ENCODE measurements at regions not wholly inside any gene's neighbourhood (a gene's known extent, or its start where the extent isn't known, plus 50 kb on each side); places are given as distances from the start of the nearest gene placed in this dataset.

- no peak for DNase-seq
- Histone ChIP-seq H3K79me2 (ENCODE audit: insufficient read depth) (no peaks in the 10 kb centered on the region), H2AFZ (ENCODE audit: low read depth) (no peak overlapping the region), H3K27me3 (ENCODE audit: insufficient read depth) (no peaks in the 10 kb centered on the region), H3K27ac (ENCODE audit: low read depth in 2 of 2, low read length in 1 of 2) (no peak overlapping the region), H3K9me3 (no peaks in the 10 kb centered on the region), H3K4me2 (no peak overlapping the region), H3K4me3 (ENCODE audit: low read depth in 2 of 2, low read length in 1 of 2) (no peak overlapping the region), H3K9me2 (no peaks in the 10 kb centered on the region), H3K9ac (no peak overlapping the region), H3F3A (replicated peaks; ENCODE audit: insufficient read depth) (no peaks in the 10 kb centered on the region), H3K4me1 (ENCODE audit: control insufficient read depth in 1 of 2, insufficient read depth in 2 of 2, low read depth in 1 of 2, low read length in 1 of 2) (no peaks in the 10 kb centered on the region; a peak in 1 of 4 replicates), H4K20me1 (ENCODE audit: insufficient read depth) (no peaks in the 10 kb centered on the region), H3K36me3 (replicated peaks in 1 of 2; ENCODE audit: control insufficient read depth in 1 of 2, insufficient read depth in 2 of 2, low read length in 1 of 2) (no peaks in the 10 kb centered on the region)
- 36% methylated on average over 1 of the region's 1 CpG for WGBS (ENCODE audit: low lambda C conversion rate)
- no peak for TF ChIP-seq FOSL2 (IDR thresholded peaks at IDR 0.05; ENCODE audit: borderline replicate concordance, low read depth)
- TF ChIP-seq USF2 (IDR thresholded peaks at IDR 0.05; ENCODE audit: borderline replicate concordance, low read depth, low read length): no peak
- TF ChIP-seq REST (IDR thresholded peaks at IDR 0.05; ENCODE audit: low read depth, low read length): no peak
- no peak for TF ChIP-seq YY1 (IDR thresholded peaks at IDR 0.05; ENCODE audit: low read depth)
- TF ChIP-seq RAD21 (IDR thresholded peaks at IDR 0.05; ENCODE audit: low read length): no peak
- no peak for TF ChIP-seq EP300 (IDR thresholded peaks at IDR 0.05; ENCODE audit: borderline replicate concordance in 1 of 2, low read depth in 1 of 2, low read length in 1 of 2)
- TF ChIP-seq TCF12 (IDR thresholded peaks at IDR 0.05): no peak
- TF ChIP-seq ELF1 (IDR thresholded peaks at IDR 0.05): no peak
- TF ChIP-seq MXI1 (IDR thresholded peaks at IDR 0.05; ENCODE audit: low read depth, low read length): no peak
- POLR2A ChIA-PET: no interaction called here
- CTCF ChIA-PET: no interaction called here
Observed at GRCh38 chr9:26463837-26464236, 428.8 kb downstream of the CAAP1 start.

GRCh38 chr9:26462751-26463150, 429.9 kb downstream of the CAAP1 start:
- Histone ChIP-seq H3K9ac (no peak overlapping the region), H3K27ac (ENCODE audit: low read depth in 2 of 2, low read length in 1 of 2) (no peak overlapping the region), H3K4me2 (no peak overlapping the region), H3K9me3 (no peaks in the 10 kb centered on the region), H3K27me3 (ENCODE audit: insufficient read depth) (no peaks in the 10 kb centered on the region), H3K4me3 (ENCODE audit: low read depth in 2 of 2, low read length in 1 of 2) (no peak overlapping the region), H4K20me1 (ENCODE audit: insufficient read depth) (no peaks in the 10 kb centered on the region), H3K4me1 (ENCODE audit: control insufficient read depth in 1 of 2, insufficient read depth in 2 of 2, low read depth in 1 of 2, low read length in 1 of 2) (no peaks in the 10 kb centered on the region; a peak in 1 of 4 replicates), H3K36me3 (replicated peaks in 1 of 2; ENCODE audit: control insufficient read depth in 1 of 2, insufficient read depth in 2 of 2, low read length in 1 of 2) (no peaks in the 10 kb centered on the region), H2AFZ (ENCODE audit: low read depth) (no peak overlapping the region), H3K79me2 (ENCODE audit: insufficient read depth) (no peaks in the 10 kb centered on the region), H3K9me2 (no peaks in the 10 kb centered on the region), H3F3A (replicated peaks; ENCODE audit: insufficient read depth) (no peaks in the 10 kb centered on the region)
- 5% methylated on average over 1 of the region's 1 CpG for WGBS (ENCODE audit: low lambda C conversion rate)
- CTCF ChIA-PET: interaction anchor here (1.0 kb wide), 1 partner anchor 38 kb away, joined by 3 read pairs; no protein-coding TSS in a partner anchor
- peak; percentile 4 for DNase-seq
- POLR2A ChIA-PET: no interaction called here
- 0 out of 2 replicates have a peak, but pooled peaks have one; percentile 17 for TF ChIP-seq GATA2 (CRISPR knock-in tag; IDR thresholded peaks at IDR 0.05)
- TF ChIP-seq NFIC (IDR thresholded peaks at IDR 0.05; ENCODE audit: borderline replicate concordance): no peak
- TF ChIP-seq TEAD4 (IDR thresholded peaks at IDR 0.05; ENCODE audit: borderline replicate concordance, insufficient read depth): no peak
- no peak for TF ChIP-seq REST (IDR thresholded peaks at IDR 0.05; ENCODE audit: low read depth, low read length)
- no peak for TF ChIP-seq FOSL2 (IDR thresholded peaks at IDR 0.05; ENCODE audit: borderline replicate concordance, low read depth)
- TF ChIP-seq PBX3 (IDR thresholded peaks at IDR 0.05): no peak
- TF ChIP-seq TCF12 (IDR thresholded peaks at IDR 0.05): 0 out of 2 replicates have a peak, but pooled peaks have one; percentile 19
- no peak for TF ChIP-seq NRF1 (IDR thresholded peaks at IDR 0.05; ENCODE audit: low read depth, low read length)
- no peak for TF ChIP-seq SIN3A (IDR thresholded peaks at IDR 0.05; ENCODE audit: borderline replicate concordance, low read depth, low read length)
- no peak for TF ChIP-seq EZH2phosphoT487 (IDR thresholded peaks at IDR 0.05; ENCODE audit: borderline replicate concordance, low read depth)
- no peak for TF ChIP-seq YY1 (IDR thresholded peaks at IDR 0.05; ENCODE audit: low read depth)
- TF ChIP-seq TAF1 (IDR thresholded peaks at IDR 0.05; ENCODE audit: borderline replicate concordance, low read depth, low read length): no peak
- no peak for TF ChIP-seq RCOR1 (IDR thresholded peaks at IDR 0.05; ENCODE audit: low read length)
- TF ChIP-seq FOXM1 (IDR thresholded peaks at IDR 0.05; ENCODE audit: low read depth): no peak

Measured in SK-N-SH (cell line).